ENCODE measurements at regions not wholly inside any gene's neighbourhood (a gene's known extent, or its start where the extent isn't known, plus 50 kb on each side); places are given as distances from the start of the nearest gene placed in this dataset.

DNA sequence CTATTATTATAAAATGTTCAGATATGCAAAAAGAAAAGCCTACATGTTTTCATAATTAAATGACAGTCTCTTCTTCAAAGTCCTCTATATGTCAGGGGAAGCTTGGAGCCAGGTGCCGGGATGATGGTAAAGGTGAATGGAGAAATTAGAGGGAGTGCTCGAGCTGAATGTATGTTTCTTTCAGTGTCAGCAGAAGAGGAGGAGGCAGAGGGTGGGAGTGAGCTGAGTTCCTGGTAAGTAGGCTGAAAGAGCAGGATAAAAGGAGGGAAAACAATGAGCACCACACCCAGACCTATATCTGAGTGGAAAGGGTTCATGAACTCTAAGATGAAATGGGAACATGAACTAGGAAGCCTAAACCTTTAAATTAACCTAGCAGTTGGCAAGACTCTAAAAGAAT, 307.6 kb upstream of the NBEA start:
- H2AK5ac ChIP-seq (ENCODE audit: low read depth, low read length): no peak overlapping the region
- H2BK120ac ChIP-seq (ENCODE audit: low read depth, low read length): no peak overlapping the region
- no peaks in the 10 kb centered on the region for H3K9me3 ChIP-seq (ENCODE audit: control insufficient read depth, insufficient read depth, low read length)
- H4K91ac ChIP-seq (ENCODE audit: insufficient read depth, low read depth, low read length): no peak overlapping the region
- no peak overlapping the region for H2AK9ac ChIP-seq (replicated peaks; ENCODE audit: low read depth, low read length, poor library complexity)
- no peak overlapping the region for H3K4ac ChIP-seq (ENCODE audit: low read depth, low read length)
- no peak overlapping the region for H2BK20ac ChIP-seq (ENCODE audit: low read depth, low read length)
- no peak overlapping the region for H3K23ac ChIP-seq (ENCODE audit: low read depth, low read length)
- intact Hi-C loops (cut with micrococcal nuclease) (no loop called here), in situ Hi-C loops (cut with MboI; ENCODE audit: low sequenced_read_pairs) (no loop called here), dilution Hi-C loops (cut with HindIII; ENCODE audit: low sequenced_read_pairs, unreplicated experiment) (no loop called here)
- H3K4me2 ChIP-seq (ENCODE audit: low read depth, low read length): no peak overlapping the region
- H3K36me3 ChIP-seq (ENCODE audit: control insufficient read depth, insufficient read depth, low read length): no peaks in the 10 kb centered on the region
- ChIA-PET CTCF (no interaction called here), POLR2A (ENCODE audit: unreplicated experiment) (no interaction called here)
- H3K9ac ChIP-seq (ENCODE audit: low read depth, low read length): no peak overlapping the region
- DNase-seq: no peak
- H4K8ac ChIP-seq (ENCODE audit: low read depth in 2 of 2, low read length in 2 of 2): no peak overlapping the region
- no peaks in the 10 kb centered on the region for H3K27me3 ChIP-seq (ENCODE audit: control insufficient read depth, insufficient read depth, low read length)
- H4K5ac ChIP-seq (ENCODE audit: low read depth, low read length): no peak overlapping the region
- H3K56ac ChIP-seq (ENCODE audit: extremely low read depth, insufficient read depth, low read length): no peak overlapping the region
- H3K4me3 ChIP-seq (ENCODE audit: insufficient read depth, low read depth, low read length): no peak overlapping the region
- no peak overlapping the region for H3K18ac ChIP-seq (ENCODE audit: low read depth, low read length)
- no peak for TF ChIP-seq BHLHE40 (IDR thresholded peaks at IDR 0.05; ENCODE audit: low read depth, low read length)
- TF ChIP-seq CEBPB (IDR thresholded peaks at IDR 0.05; ENCODE audit: low read depth, low read length): no peak
- no peak for TF ChIP-seq RAD21 (IDR thresholded peaks at IDR 0.05; ENCODE audit: low read length)
- TF ChIP-seq FOS (IDR thresholded peaks at IDR 0.05; ENCODE audit: low read depth, low read length): no peak
- no peak for TF ChIP-seq CHD1 (IDR thresholded peaks at IDR 0.05; ENCODE audit: low read depth, low read length)
- no peak for TF ChIP-seq SMC3 (IDR thresholded peaks at IDR 0.05; ENCODE audit: low read depth, low read length)
- TF ChIP-seq RCOR1 (IDR thresholded peaks at IDR 0.05; ENCODE audit: insufficient replicate concordance, low read length): no peak
- no peak for TF ChIP-seq MAFK (IDR thresholded peaks at IDR 0.05; ENCODE audit: low read depth, low read length)
- TF ChIP-seq, protein P1, sequence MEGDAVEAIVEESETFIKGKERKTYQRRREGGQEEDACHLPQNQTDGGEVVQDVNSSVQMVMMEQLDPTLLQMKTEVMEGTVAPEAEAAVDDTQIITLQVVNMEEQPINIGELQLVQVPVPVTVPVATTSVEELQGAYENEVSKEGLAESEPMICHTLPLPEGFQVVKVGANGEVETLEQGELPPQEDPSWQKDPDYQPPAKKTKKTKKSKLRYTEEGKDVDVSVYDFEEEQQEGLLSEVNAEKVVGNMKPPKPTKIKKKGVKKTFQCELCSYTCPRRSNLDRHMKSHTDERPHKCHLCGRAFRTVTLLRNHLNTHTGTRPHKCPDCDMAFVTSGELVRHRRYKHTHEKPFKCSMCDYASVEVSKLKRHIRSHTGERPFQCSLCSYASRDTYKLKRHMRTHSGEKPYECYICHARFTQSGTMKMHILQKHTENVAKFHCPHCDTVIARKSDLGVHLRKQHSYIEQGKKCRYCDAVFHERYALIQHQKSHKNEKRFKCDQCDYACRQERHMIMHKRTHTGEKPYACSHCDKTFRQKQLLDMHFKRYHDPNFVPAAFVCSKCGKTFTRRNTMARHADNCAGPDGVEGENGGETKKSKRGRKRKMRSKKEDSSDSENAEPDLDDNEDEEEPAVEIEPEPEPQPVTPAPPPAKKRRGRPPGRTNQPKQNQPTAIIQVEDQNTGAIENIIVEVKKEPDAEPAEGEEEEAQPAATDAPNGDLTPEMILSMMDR (conservative IDR thresholded peaks at IDR 0.05; ENCODE audit: low read depth, low read length): no peak
- TF ChIP-seq, protein P2, sequence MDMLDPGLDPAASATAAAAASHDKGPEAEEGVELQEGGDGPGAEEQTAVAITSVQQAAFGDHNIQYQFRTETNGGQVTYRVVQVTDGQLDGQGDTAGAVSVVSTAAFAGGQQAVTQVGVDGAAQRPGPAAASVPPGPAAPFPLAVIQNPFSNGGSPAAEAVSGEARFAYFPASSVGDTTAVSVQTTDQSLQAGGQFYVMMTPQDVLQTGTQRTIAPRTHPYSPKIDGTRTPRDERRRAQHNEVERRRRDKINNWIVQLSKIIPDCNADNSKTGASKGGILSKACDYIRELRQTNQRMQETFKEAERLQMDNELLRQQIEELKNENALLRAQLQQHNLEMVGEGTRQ (IDR thresholded peaks at IDR 0.05; ENCODE audit: low read depth, low read length): no peak
- TF ChIP-seq RFX5 (IDR thresholded peaks at IDR 0.05; ENCODE audit: low read depth, low read length): no peak
- no peak for TF ChIP-seq MXI1 (IDR thresholded peaks at IDR 0.05; ENCODE audit: borderline replicate concordance, low read depth, low read length)
- TF ChIP-seq, protein P3, sequence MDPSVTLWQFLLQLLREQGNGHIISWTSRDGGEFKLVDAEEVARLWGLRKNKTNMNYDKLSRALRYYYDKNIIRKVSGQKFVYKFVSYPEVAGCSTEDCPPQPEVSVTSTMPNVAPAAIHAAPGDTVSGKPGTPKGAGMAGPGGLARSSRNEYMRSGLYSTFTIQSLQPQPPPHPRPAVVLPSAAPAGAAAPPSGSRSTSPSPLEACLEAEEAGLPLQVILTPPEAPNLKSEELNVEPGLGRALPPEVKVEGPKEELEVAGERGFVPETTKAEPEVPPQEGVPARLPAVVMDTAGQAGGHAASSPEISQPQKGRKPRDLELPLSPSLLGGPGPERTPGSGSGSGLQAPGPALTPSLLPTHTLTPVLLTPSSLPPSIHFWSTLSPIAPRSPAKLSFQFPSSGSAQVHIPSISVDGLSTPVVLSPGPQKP (IDR thresholded peaks at IDR 0.05; ENCODE audit: borderline replicate concordance, low read depth, low read length): no peak
- TF ChIP-seq NFE2L2 (IDR thresholded peaks at IDR 0.05; ENCODE audit: low read depth, low read length): no peak
- no peak overlapping the region for H2BK15ac ChIP-seq (ENCODE audit: low read depth, low read length)
- no CpG with 5 or more reads among the region's 2 CpGs for WGBS, 2 experiments (ENCODE audit: extremely low coverage in 2 of 2, insufficient read length in 1 of 2)
- no peak overlapping the region for H2BK5ac ChIP-seq (ENCODE audit: low read depth, low read length, poor library complexity, severe bottlenecking)
- no TSS peak for BruUV-seq (replicated peaks)
- H3K14ac ChIP-seq (replicated peaks; ENCODE audit: low read depth, low read length): no peak overlapping the region
- H3K79me1 ChIP-seq (ENCODE audit: low read depth in 1 of 2, low read length in 2 of 2): no peaks in the 10 kb centered on the region
- no peaks in the 10 kb centered on the region for H4K20me1 ChIP-seq (ENCODE audit: insufficient read depth, low read length)
- H3K9me1 ChIP-seq (ENCODE audit: insufficient read depth, low read length): no peaks in the 10 kb centered on the region
- no peak overlapping the region for H3K27ac ChIP-seq (ENCODE audit: insufficient read depth, low read length)
- no peak for ATAC-seq (ENCODE audit: low read depth)
- no peak overlapping the region for H2AFZ ChIP-seq (replicated peaks; ENCODE audit: low read length, poor library complexity)
- no peaks in the 10 kb centered on the region for H3K4me1 ChIP-seq (ENCODE audit: control insufficient read depth, insufficient read depth, low read length)

All from IMR-90 (cell line).